PC-9 (cell line): ENCODE measurements at regions not wholly inside any gene's neighbourhood (a gene's known extent, or its start where the extent isn't known, plus 50 kb on each side); places are given as distances from the start of the nearest gene placed in this dataset.

Experiments used
- BruUV-seq: library from RNA; stranded (reverse); fragments of 400-500 nt; replicated peaks from 2 replicates; lab custom pipeline; 2021; lab: Mats Ljungman, UMichigan
- CTCF ChIA-PET: fragments of 300-600 bp; sonication (Branson Sonifier 250); formaldehyde crosslinking; loops from one replicate; lab custom pipeline; 2022; ENCODE audit warnings: antibody characterized with exemption; lab: Charles Lee
- POLR2A ChIA-PET: fragments of 300-600 bp; sonication (Branson Sonifier 250); formaldehyde crosslinking; loops from one replicate; lab custom pipeline; 2022; ENCODE audit warnings: antibody characterized with exemption; ENCODE audit not compliant: unreplicated experiment; lab: Charles Lee
- DNase-seq, 2 experiments: peaks; one replicate each; pipeline versions ENCODE4 v3.0.0 to v3.0.0-alpha.2; 2015 to 2022; ENCODE audit warnings: mixed read lengths in 1 of 2
- H2AFZ ChIP-seq: fragments of 200-600 bp; sonication (generic); 2 replicates; pipeline ENCODE4 v1.8.1; 2017; ENCODE audit warnings: antibody characterized with exemption
- H3F3A ChIP-seq: fragments of 200-600 bp; sonication (generic); 2 replicates; pipeline ENCODE4 v1.8.1; 2017; ENCODE audit warnings: antibody characterized with exemption, mild to moderate bottlenecking, low read depth; ENCODE audit not compliant: insufficient read depth
- H3K27ac ChIP-seq: fragments of 200-600 bp; sonication (generic); 2 replicates; pipeline ENCODE4 v1.6.1; 2016; ENCODE audit warnings: mixed run types
- H3K27me3 ChIP-seq: fragments of 200-600 bp; sonication (generic); 2 replicates; pipeline ENCODE4 v1.6.1; 2016; ENCODE audit warnings: low read depth, mixed run types; ENCODE audit not compliant: insufficient read depth
- H3K36me3 ChIP-seq: fragments of 200-600 bp; sonication (generic); 2 replicates; pipeline ENCODE4 v1.6.1; 2016; ENCODE audit warnings: low read depth, mixed run types
- H3K4me1 ChIP-seq: fragments of 200-600 bp; sonication (generic); replicated peaks from 2 replicates; pipeline ENCODE4 v1.6.1; 2016; ENCODE audit warnings: mixed run types; ENCODE audit not compliant: insufficient read depth
- H3K4me2 ChIP-seq: fragments of 200-600 bp; sonication (generic); 2 replicates; pipeline ENCODE4 v1.6.1; 2017; ENCODE audit warnings: mixed run types
- H3K4me3 ChIP-seq: fragments of 200-600 bp; sonication (generic); 2 replicates; pipeline ENCODE4 v1.6.1; 2016; ENCODE audit warnings: mixed run types
- H3K79me2 ChIP-seq: fragments of 200-600 bp; sonication (generic); 2 replicates; pipeline ENCODE4 v1.6.1; 2017; ENCODE audit warnings: low read depth, mixed run types
- H3K9me2 ChIP-seq: fragments of 200-600 bp; sonication (generic); 2 replicates; pipeline ENCODE4 v1.8.1; 2017; ENCODE audit warnings: mild to moderate bottlenecking; ENCODE audit not compliant: insufficient read depth
- H3K9me3 ChIP-seq: fragments of 200-600 bp; sonication (generic); 2 replicates; pipeline ENCODE4 v1.8.1; 2016; ENCODE audit warnings: low read depth; ENCODE audit not compliant: insufficient read depth
- H4K20me1 ChIP-seq: fragments of 200-600 bp; sonication (generic); 2 replicates; pipeline ENCODE4 v1.8.1; 2017; ENCODE audit not compliant: insufficient read depth
- CTCF ChIP-seq: fragments of 200-600 bp; sonication (generic); conservative IDR thresholded peaks from 2 replicates; pipeline ENCODE4 v1.6.1; 2017; ENCODE audit warnings: mixed run types, antibody characterized with exemption, mild to moderate bottlenecking, moderate library complexity
- EZH2 ChIP-seq: fragments of 200-600 bp; sonication (generic); IDR thresholded peaks from 2 replicates; pipeline ENCODE4 v1.8.0; 2017; ENCODE audit warnings: antibody characterized with exemption, low read depth
- intact Hi-C: fragments of 100-400 bp; cut with micrococcal nuclease; formaldehyde crosslinking; loops from one replicate; pipeline ENCODE4 v1.10.0; 2022; ENCODE audit not compliant: unreplicated experiment

GRCh38 chr6:4327841-4328240, 192.5 kb upstream of the ECI2 start:
- Histone ChIP-seq H2AFZ (no peak overlapping the region), H3K9me3 (no peaks in the 10 kb centered on the region), H3K36me3 (no peaks in the 10 kb centered on the region), H3K9me2 (no peaks in the 10 kb centered on the region), H3K4me2 (no peak overlapping the region), H3K4me3 (no peak overlapping the region), H3K27ac (no peak overlapping the region), H4K20me1 (no peaks in the 10 kb centered on the region), H3K4me1 (peaks cover 7% of the 10 kb centered on the region), H3K27me3 (no peaks in the 10 kb centered on the region), H3F3A (no peaks in the 10 kb centered on the region), H3K79me2 (no peaks in the 10 kb centered on the region)
- TF ChIP-seq EZH2 (no peak), CTCF (no peak)
- POLR2A ChIA-PET: no interaction called here
- CTCF ChIA-PET: no interaction called here
- DNase-seq: no peak
- BruUV-seq: no TSS peak
- intact Hi-C loops: no loop called here

GRCh38 chr6:4324746-4325145, 189.4 kb upstream of the ECI2 start:
- Histone ChIP-seq H3K9me2 (no peaks in the 10 kb centered on the region), H3K4me1 (peaks cover 33% of the 10 kb centered on the region), H3K27me3 (no peaks in the 10 kb centered on the region), H3K79me2 (no peaks in the 10 kb centered on the region), H4K20me1 (no peaks in the 10 kb centered on the region), H3K4me2 (no peak overlapping the region), H3K9me3 (no peaks in the 10 kb centered on the region), H3K4me3 (no peak overlapping the region), H2AFZ (no peak overlapping the region), H3K27ac (no peak overlapping the region), H3K36me3 (no peaks in the 10 kb centered on the region), H3F3A (peaks cover 21% of the 10 kb centered on the region)
- intact Hi-C loops: no loop called here
- ChIA-PET POLR2A (no interaction called here), CTCF (interaction anchor here (0.6 kb wide), 1 partner anchor 173 kb away, joined by 8 read pairs; no protein-coding TSS in a partner anchor)
- no peak for DNase-seq
- no TSS peak for BruUV-seq
- TF ChIP-seq EZH2 (no peak), CTCF (no peak)

- TF ChIP-seq EZH2: no peak
- no peak for TF ChIP-seq CTCF
- Histone ChIP-seq H3K36me3 (no peaks in the 10 kb centered on the region), H3K4me3 (no peak overlapping the region), H2AFZ (no peak overlapping the region), H3K4me2 (no peak overlapping the region), H3K9me2 (no peaks in the 10 kb centered on the region), H4K20me1 (no peaks in the 10 kb centered on the region), H3K27ac (no peak overlapping the region), H3K79me2 (no peaks in the 10 kb centered on the region), H3K4me1 (peaks cover 45% of the 10 kb centered on the region), H3K9me3 (no peaks in the 10 kb centered on the region), H3F3A (peaks cover 32% of the 10 kb centered on the region), H3K27me3 (no peaks in the 10 kb centered on the region)
- no TSS peak for BruUV-seq
- intact Hi-C loops: no loop called here
- CTCF ChIA-PET: no interaction called here
- DNase-seq: no peak
- POLR2A ChIA-PET: no interaction called here
Measured at GRCh38 chr6:4323322-4323721, 187.9 kb upstream of the ECI2 start.
